SK-N-SH (cell line): ENCODE measurements at regions not wholly inside any gene's neighbourhood (a gene's known extent, or its start where the extent isn't known, plus 50 kb on each side); places are given as distances from the start of the nearest gene placed in this dataset.
"Not testable (repeated sequence)": the region's sequence is repeated elsewhere in the genome, so short reads cannot be mapped to it uniquely, and the experiment has no call there.

Source experiments
- CTCF ChIA-PET: fragments of 300-600, 350-600 bp; formaldehyde crosslinking; extraction: SDS; loops from one replicate; lab custom pipeline; 2021; lab: Yijun Ruan, JAX
- POLR2A ChIA-PET: fragments of 350-600 bp; sonication (Branson Sonifier 250); formaldehyde crosslinking; extraction: SDS; loops from one replicate; lab custom pipeline; 2020; ENCODE audit warnings: antibody characterized with exemption, inconsistent platforms; lab: Yijun Ruan, JAX
- DNase-seq: peaks from one replicate; pipeline ENCODE4 v3.0.0; 2012
- H2AFZ ChIP-seq: fragments of 200-600 bp; sonication (generic); 2 replicates; pipeline ENCODE4 v1.8.1; 2016; ENCODE audit warnings: antibody characterized with exemption, mild to moderate bottlenecking, low read depth
- H3F3A ChIP-seq: fragments of 200-600 bp; sonication (generic); replicated peaks from 2 replicates; pipeline ENCODE3; 2016; ENCODE audit warnings: antibody characterized with exemption, mild to moderate bottlenecking; ENCODE audit not compliant: insufficient read depth
- H3K27ac ChIP-seq, 2 experiments: fragments of 200-500 bp in 1 of 2; fragments of 200-600 bp in 1 of 2; sonication (Bioruptor generic) in 1 of 2; sonication (generic), shearing (Covaris generic) in 1 of 2; 2 replicates each; pipeline versions ENCODE4 v1.5.1 to v1.6.1; 2014 to 2016; ENCODE audit warnings: low read depth in 2 of 2, inconsistent platforms in 1 of 2, low read length in 1 of 2, mild to moderate bottlenecking in 1 of 2, mixed read lengths in 1 of 2
- H3K27me3 ChIP-seq: fragments of 200-600 bp; sonication (generic), shearing (Covaris generic); 2 replicates; pipeline ENCODE4 v1.6.1; 2016; ENCODE audit warnings: mixed run types; ENCODE audit not compliant: insufficient read depth
- H3K36me3 ChIP-seq, 2 experiments: fragments of 200-500 bp in 1 of 2; fragments of 200-600 bp in 1 of 2; sonication (Bioruptor generic) in 1 of 2; sonication (generic) in 1 of 2; replicated peaks in 1 of 2; 2 replicates each; pipeline versions ENCODE3 to v1.5.1; 2014 to 2016; ENCODE audit warnings: low read length in 1 of 2, mild to moderate bottlenecking in 1 of 2; ENCODE audit not compliant: insufficient read depth in 2 of 2, control insufficient read depth in 1 of 2
- H3K4me1 ChIP-seq, 2 experiments: fragments of 200-500 bp in 1 of 2; fragments of 200-600 bp in 1 of 2; sonication (Bioruptor generic) in 1 of 2; sonication (generic), shearing (Covaris generic) in 1 of 2; 2 replicates each; pipeline versions ENCODE4 v1.5.1 to v1.6.1; 2014 to 2016; ENCODE audit warnings: low read depth in 1 of 2, low read length in 1 of 2, mixed run types in 1 of 2; ENCODE audit not compliant: insufficient read depth in 2 of 2, control insufficient read depth in 1 of 2
- H3K4me2 ChIP-seq: fragments of 200-600 bp; sonication (generic), shearing (Covaris generic); 2 replicates; pipeline ENCODE4 v1.6.1; 2017; ENCODE audit warnings: mixed run types
- H3K4me3 ChIP-seq, 2 experiments: fragments of 200-500 bp in 1 of 2; fragments of 200-600 bp in 1 of 2; sonication (Bioruptor generic) in 1 of 2; sonication (generic), shearing (Covaris generic) in 1 of 2; 2 replicates each; pipeline versions ENCODE4 v1.5.1 to v1.8.1; 2014 to 2016; ENCODE audit warnings: low read depth in 2 of 2, inconsistent platforms in 1 of 2, low read length in 1 of 2, mild to moderate bottlenecking in 1 of 2, mixed read lengths in 1 of 2, moderate library complexity in 1 of 2
- H3K79me2 ChIP-seq: fragments of 200-600 bp; sonication (generic); 2 replicates; pipeline ENCODE4 v1.8.1; 2017; ENCODE audit warnings: mild to moderate bottlenecking; ENCODE audit not compliant: insufficient read depth
- H3K9ac ChIP-seq: fragments of 200-600 bp; sonication (generic); 2 replicates; pipeline ENCODE4 v1.6.1; 2017; ENCODE audit warnings: mixed run types
- H3K9me2 ChIP-seq: fragments of 200-600 bp; sonication (generic); 2 replicates; pipeline ENCODE4 v1.6.1; 2017; ENCODE audit warnings: mixed run types
- H3K9me3 ChIP-seq: fragments of 200-600 bp; sonication (generic); 2 replicates; pipeline ENCODE4 v1.6.1; 2017; ENCODE audit warnings: mixed run types, mild to moderate bottlenecking, moderate library complexity
- H4K20me1 ChIP-seq: fragments of 200-600 bp; sonication (generic); 2 replicates; pipeline ENCODE4 v1.6.1; 2017; ENCODE audit warnings: mild to moderate bottlenecking, mixed run types; ENCODE audit not compliant: insufficient read depth
- CTCF ChIP-seq: fragments of 200-600 bp; sonication (generic); IDR thresholded peaks from 2 replicates; pipeline ENCODE4 v1.6.1; 2017; ENCODE audit warnings: antibody characterized with exemption, mild to moderate bottlenecking, moderate library complexity
- ELF1 ChIP-seq: IDR thresholded peaks from 2 replicates; pipeline ENCODE4 v1.4.0; 2012
- EP300 ChIP-seq, 2 experiments: IDR thresholded peaks; 2 replicates each; pipeline versions ENCODE4 v1.4.0 to v1.6.1; 2012; ENCODE audit warnings: borderline replicate concordance in 1 of 2, low read depth in 1 of 2, low read length in 1 of 2
- FOSL2 ChIP-seq: IDR thresholded peaks from 2 replicates; pipeline ENCODE4 v1.4.0; 2012; ENCODE audit warnings: low read depth, mild to moderate bottlenecking, moderate library complexity, borderline replicate concordance
- FOXJ3 ChIP-seq: sonication (generic); formaldehyde crosslinking; IDR thresholded peaks from 2 replicates; pipeline ENCODE4 v1.5.1; 2020; ENCODE audit warnings: mild to moderate bottlenecking, missing genetic modification reagents
- FOXM1 ChIP-seq: IDR thresholded peaks from 2 replicates; pipeline ENCODE4 v1.4.0; 2012; ENCODE audit warnings: low read depth, mild to moderate bottlenecking
- MAX ChIP-seq: IDR thresholded peaks from 2 replicates; pipeline ENCODE4 v1.4.0; 2012; ENCODE audit warnings: low read depth
- MEF2A ChIP-seq: IDR thresholded peaks from 2 replicates; pipeline ENCODE4 v1.4.0; 2012; ENCODE audit warnings: low read depth, borderline replicate concordance
- NFIC ChIP-seq: IDR thresholded peaks from 2 replicates; pipeline ENCODE4 v1.4.0; 2012; ENCODE audit warnings: borderline replicate concordance
- POLR2AphosphoS5 ChIP-seq: IDR thresholded peaks from 2 replicates; pipeline ENCODE4 v1.6.1; 2012; ENCODE audit warnings: low read depth, low read length
- RCOR1 ChIP-seq: fragments of 150-350 bp; IDR thresholded peaks from 2 replicates; pipeline ENCODE4 v1.6.1; 2017; ENCODE audit warnings: antibody characterized with exemption, low read length
- REST ChIP-seq: IDR thresholded peaks from 2 replicates; pipeline ENCODE4 v1.6.1; 2012; ENCODE audit warnings: mild to moderate bottlenecking, low read depth, low read length, moderate library complexity
- RFX5 ChIP-seq: IDR thresholded peaks from 2 replicates; pipeline ENCODE4 v1.6.1; 2012; ENCODE audit warnings: mild to moderate bottlenecking, improper control_type of control experiment, low read length
- SIN3A ChIP-seq: IDR thresholded peaks from 2 replicates; pipeline ENCODE4 v1.6.1; 2012; ENCODE audit warnings: low read depth, mild to moderate bottlenecking, low read length, moderate library complexity, borderline replicate concordance
- TCF12 ChIP-seq: IDR thresholded peaks from 2 replicates; pipeline ENCODE4 v1.4.0; 2012
- TEAD4 ChIP-seq: IDR thresholded peaks from 2 replicates; pipeline ENCODE4 v1.4.0; 2012; ENCODE audit warnings: mild to moderate bottlenecking, borderline replicate concordance; ENCODE audit not compliant: insufficient read depth
- YY1 ChIP-seq: IDR thresholded peaks from 2 replicates; pipeline ENCODE4 v1.4.0; 2012; ENCODE audit warnings: low read depth, mild to moderate bottlenecking
- WGBS: methylation state at CpG from one replicate; pipeline ENCODE4 v1.1.6; 2017; ENCODE audit warnings: low lambda C conversion rate; 5-methylcytosine and 5-hydroxymethylcytosine counted together

- CTCF ChIA-PET, result interaction anchor here (1.5 kb wide), 1 partner anchor 66 kb away, joined by 5 read pairs; no protein-coding TSS in a partner anchor
- 61% methylated on average over 22 of the region's 22 CpGs for WGBS
These were observed 69.7 kb upstream of the RPL38 start for GRCh38 chr17:74133740-74134139.

GRCh38 chr17:74134234-74134633 is 69.2 kb upstream of the RPL38 start:
- POLR2A ChIA-PET, DNase-seq, H3K4me1 ChIP-seq, H3K9me2 ChIP-seq, H4K20me1 ChIP-seq, H3K79me2 ChIP-seq, H3F3A ChIP-seq, H3K27me3 ChIP-seq, H3K9ac ChIP-seq, H3K4me2 ChIP-seq, H3K27ac ChIP-seq, H3K9me3 ChIP-seq, H2AFZ ChIP-seq, H3K36me3 ChIP-seq, H3K4me3 ChIP-seq: not testable (repeated sequence)
- CTCF ChIA-PET, result interaction anchor here (1.5 kb wide), 1 partner anchor 65 kb away, joined by 5 read pairs; no protein-coding TSS in a partner anchor
- WGBS, result 39% methylated on average over 5 of the region's 5 CpGs

More at GRCh38 chr17:74133740-74134139, 69.7 kb upstream of the RPL38 start:
- Histone ChIP-seq H3K9me3 (no peaks in the 10 kb centered on the region; the same call in 1 of the 2 replicates), H3K27me3 (no peaks in the 10 kb centered on the region), H3K9ac (no peak overlapping the region), H3K36me3 (no peaks in the 10 kb centered on the region), H3K9me2 (no peaks in the 10 kb centered on the region), H3K27ac (no peak overlapping the region), H3K4me3 (no peak overlapping the region), H2AFZ (no peak overlapping the region), H3K4me1 (no peaks in the 10 kb centered on the region; a peak in 1 of 4 replicates), H3K4me2 (no peak overlapping the region), H3F3A (no peaks in the 10 kb centered on the region), H4K20me1 (no peaks in the 10 kb centered on the region), H3K79me2 (no peaks in the 10 kb centered on the region)
- no peak for TF ChIP-seq ELF1
- TF ChIP-seq MEF2A, result no peak
- TF ChIP-seq SIN3A, result no peak
- TF ChIP-seq TCF12, result no peak
- no peak for TF ChIP-seq CTCF
- TF ChIP-seq FOXM1, result no peak
- TF ChIP-seq POLR2AphosphoS5, result no peak
- TF ChIP-seq MAX, result no peak
- no peak for TF ChIP-seq RFX5
- no peak for TF ChIP-seq TEAD4
- no peak for TF ChIP-seq NFIC
- no peak for TF ChIP-seq REST
- TF ChIP-seq FOXJ3, result no peak
- TF ChIP-seq RCOR1, result no peak
- no peak for TF ChIP-seq YY1
- TF ChIP-seq FOSL2, result no peak
- TF ChIP-seq EP300 (IDR thresholded peaks at IDR 0.05; ENCODE audit: borderline replicate concordance in 1 of 2, low read depth in 1 of 2, low read length in 1 of 2), result no peak
- POLR2A ChIA-PET, result no interaction called here
- no peak for DNase-seq
